Stimulated activated CD4-positive, alpha-beta T cell treated with anti-CD3 and anti-CD28 coated beads, Interleukin-2, amount 100 ng/mL, for 48 hours (primary cell): ENCODE measurements at regions not wholly inside any gene's neighbourhood (a gene's known extent, or its start where the extent isn't known, plus 50 kb on each side); places are given as distances from the start of the nearest gene placed in this dataset.

Experiments used
- DNase-seq, 2 donors: peaks; one replicate each; pipeline ENCODE4 v3.0.0-alpha.2; 2020

GRCh38 chr4:16993956-16994840 lies 95.8 kb upstream of the LDB2 start:
- no peak for DNase-seq

- no peak for DNase-seq
Measured at GRCh38 chr4:16992566-16993225, 94.3 kb upstream of the LDB2 start.

GRCh38 chr4:16991450-16991849 lies 93.0 kb upstream of the LDB2 start:
- DNase-seq = no peak

GRCh38 chr4:16989371-16989770 lies 90.9 kb upstream of the LDB2 start:
- DNase-seq = no peak

- no peak for DNase-seq
Measured at GRCh38 chr4:16988814-16989213, 90.4 kb upstream of the LDB2 start.

GRCh38 chr4:16977081-16977480 lies 78.6 kb upstream of the LDB2 start:
- DNase-seq = no peak

- DNase-seq = no peak
Measured at GRCh38 chr4:16969696-16970135, 71.3 kb upstream of the LDB2 start.

GRCh38 chr4:16967722-16968121 lies 69.3 kb upstream of the LDB2 start:
- no peak for DNase-seq

- no peak for DNase-seq
Measured at GRCh38 chr4:16959305-16959704, 60.9 kb upstream of the LDB2 start.

GRCh38 chr4:16952896-16953630 lies 54.6 kb upstream of the LDB2 start:
- DNase-seq = no peak

- no peak for DNase-seq
Measured at GRCh38 chr4:16952462-16952871, 54.0 kb upstream of the LDB2 start.
